HCT116 (cell line): ENCODE measurements at regions not wholly inside any gene's neighbourhood (a gene's known extent, or its start where the extent isn't known, plus 50 kb on each side); places are given as distances from the start of the nearest gene placed in this dataset.

Experiments used
- ATF3 ChIP-seq: IDR thresholded peaks from 2 replicates; pipeline ENCODE4 v1.6.1; 2012
- CEBPB ChIP-seq: IDR thresholded peaks from 2 replicates; pipeline ENCODE4 v1.6.1; 2012; ENCODE audit warnings: low read depth
- CTCF ChIP-seq, 3 experiments: fragments of 200-600 bp in 1 of 3; sonication (generic) in 1 of 3; IDR thresholded peaks in 2 of 3; conservative IDR thresholded peaks in 1 of 3; 2 replicates each; pipeline ENCODE4 v1.5.1; 2012 to 2017; ENCODE audit warnings: low read depth in 2 of 3, low read length in 2 of 3, antibody characterized with exemption in 1 of 3, borderline replicate concordance in 1 of 3, control low read depth in 1 of 3, mild to moderate bottlenecking in 1 of 3, mixed read lengths in 1 of 3, mixed run types in 1 of 3, moderate library complexity in 1 of 3; ENCODE audit not compliant: insufficient read depth in 1 of 3
- EZH2 ChIP-seq: fragments of 200-600 bp; sonication (generic); IDR thresholded peaks from 2 replicates; pipeline ENCODE4 v1.6.1; 2017; ENCODE audit warnings: antibody characterized with exemption, mixed run types
- EZH2phosphoT487 ChIP-seq: fragments of 200-600 bp; IDR thresholded peaks from 2 replicates; pipeline ENCODE4 v1.6.1; 2018; ENCODE audit warnings: antibody characterized with exemption, borderline replicate concordance
- JUND ChIP-seq: IDR thresholded peaks from 2 replicates; pipeline ENCODE4 v1.6.1; 2012
- MAX ChIP-seq: IDR thresholded peaks from 2 replicates; pipeline ENCODE4 v1.6.1; 2012
- POLR2A ChIP-seq: IDR thresholded peaks from 2 replicates; pipeline ENCODE4 v1.7.0; 2011; ENCODE audit warnings: borderline replicate concordance; ENCODE audit not compliant: insufficient read depth, insufficient read length; ENCODE audit errors: extremely low read depth
- POLR2AphosphoS5 ChIP-seq: IDR thresholded peaks from 2 replicates; pipeline ENCODE4 v1.6.1; 2011; ENCODE audit warnings: mild to moderate bottlenecking, low read depth, low read length, moderate library complexity
- RAD21 ChIP-seq: IDR thresholded peaks from 2 replicates; pipeline ENCODE4 v1.6.1; 2012; ENCODE audit warnings: low read depth, mild to moderate bottlenecking
- REST ChIP-seq: IDR thresholded peaks from 2 replicates; pipeline ENCODE4 v1.6.1; 2012; ENCODE audit warnings: low read depth
- TCF7L2 ChIP-seq: IDR thresholded peaks from 2 replicates; pipeline ENCODE4 v1.7.0; 2011; ENCODE audit warnings: borderline replicate concordance, inconsistent platforms; ENCODE audit not compliant: insufficient read depth, insufficient read length; ENCODE audit errors: extremely low read depth

GRCh38 chr13:56615572-56615971 lies 525.1 kb upstream of the PRR20A start:
- TF ChIP-seq POLR2A (no peak), CTCF (IDR thresholded peaks at IDR 0.05 in 2 of 3, conservative IDR thresholded peaks at IDR 0.05 in 1 of 3; ENCODE audit: borderline replicate concordance in 1 of 3, insufficient read depth in 1 of 3, low read depth in 2 of 3, low read length in 2 of 3) (no peak), TCF7L2 (no peak), REST (no peak), EZH2 (no peak), JUND (no peak), RAD21 (no peak), POLR2AphosphoS5 (no peak), ATF3 (no peak), MAX (no peak), CEBPB (no peak), EZH2phosphoT487 (no peak)
